Mesothelial cell of epicardium (in vitro differentiated cells): ENCODE measurements at regions not wholly inside any gene's neighbourhood (a gene's known extent, or its start where the extent isn't known, plus 50 kb on each side); places are given as distances from the start of the nearest gene placed in this dataset.

Experiments used
- DNase-seq, 2 experiments: peaks; one replicate each; pipeline ENCODE4 v3.0.0; 2021; ENCODE audit warnings: low spot score in 2 of 2; ENCODE audit not compliant: unreplicated experiment in 2 of 2
- H3K27ac Mint-ChIP-seq: 2 replicates; pipeline ENCODE4 v1.8.0; 2021; ENCODE audit warnings: mixed read lengths
- H3K27me3 Mint-ChIP-seq: 2 replicates; pipeline ENCODE4 v1.8.0; 2021; ENCODE audit warnings: low read depth, mixed read lengths
- H3K36me3 Mint-ChIP-seq: 2 replicates; pipeline ENCODE4 v1.8.0; 2021; ENCODE audit warnings: mixed read lengths
- H3K4me1 Mint-ChIP-seq: 2 replicates; pipeline ENCODE4 v1.8.0; 2021; ENCODE audit warnings: mixed read lengths
- H3K4me3 Mint-ChIP-seq: 2 replicates; pipeline ENCODE4 v1.8.0; 2021; ENCODE audit warnings: mild to moderate bottlenecking, moderate library complexity, mixed read lengths
- H3K9me3 Mint-ChIP-seq: 2 replicates; pipeline ENCODE4 v1.8.0; 2021; ENCODE audit warnings: mixed read lengths
- CTCF ChIP-seq: fragments of 200-600 bp; sonication (generic); IDR thresholded peaks from one replicate; pipeline ENCODE4 v1.5.0; 2021; ENCODE audit warnings: antibody characterized with exemption; ENCODE audit not compliant: unreplicated experiment

DNA sequence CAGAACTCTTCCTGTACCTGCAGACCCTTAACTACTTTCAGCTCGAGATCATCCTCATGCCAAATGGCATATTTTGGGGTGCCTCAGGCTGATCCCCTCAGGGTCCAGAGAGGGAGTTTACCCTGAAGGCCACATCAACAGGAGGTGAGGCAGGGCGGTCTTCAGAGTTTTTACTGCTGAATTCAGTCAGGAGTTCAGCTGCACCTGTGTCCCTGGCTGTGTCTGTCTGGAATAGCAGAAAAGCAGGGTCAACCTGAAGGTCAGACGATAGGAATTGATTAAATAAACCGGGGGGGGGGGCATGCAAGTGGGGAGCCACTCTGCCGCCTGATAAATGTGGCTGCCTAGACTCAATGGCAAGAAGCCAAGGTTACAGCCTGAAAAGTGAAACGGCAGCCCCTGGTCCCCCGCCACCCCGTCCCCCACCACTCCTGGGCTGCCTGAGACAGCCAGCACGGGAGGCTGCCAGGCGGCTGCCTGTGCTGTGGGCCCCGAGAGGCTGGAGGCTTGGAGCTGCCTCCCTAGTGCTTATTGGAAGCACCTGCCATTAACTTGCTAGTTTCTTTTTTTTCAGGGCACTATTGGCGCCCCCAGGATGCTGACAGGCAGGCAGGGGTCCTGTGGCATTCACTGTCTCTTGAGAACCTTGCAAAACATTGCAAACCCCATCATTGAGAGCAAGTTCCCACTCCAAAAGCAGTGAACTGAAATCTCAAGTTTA lies 182.7 kb upstream of the PPP1R26 start:
- H3K36me3 Mint-ChIP-seq = no peaks in the 10 kb centered on the region
- H3K27me3 Mint-ChIP-seq = peaks cover 55% of the 10 kb centered on the region
- H3K9me3 Mint-ChIP-seq = no peaks in the 10 kb centered on the region
- no peak for TF ChIP-seq CTCF
- H3K4me1 Mint-ChIP-seq = no peaks in the 10 kb centered on the region
- DNase-seq = no peak
- no peak overlapping the region for H3K4me3 Mint-ChIP-seq
- no peak overlapping the region for H3K27ac Mint-ChIP-seq

DNA sequence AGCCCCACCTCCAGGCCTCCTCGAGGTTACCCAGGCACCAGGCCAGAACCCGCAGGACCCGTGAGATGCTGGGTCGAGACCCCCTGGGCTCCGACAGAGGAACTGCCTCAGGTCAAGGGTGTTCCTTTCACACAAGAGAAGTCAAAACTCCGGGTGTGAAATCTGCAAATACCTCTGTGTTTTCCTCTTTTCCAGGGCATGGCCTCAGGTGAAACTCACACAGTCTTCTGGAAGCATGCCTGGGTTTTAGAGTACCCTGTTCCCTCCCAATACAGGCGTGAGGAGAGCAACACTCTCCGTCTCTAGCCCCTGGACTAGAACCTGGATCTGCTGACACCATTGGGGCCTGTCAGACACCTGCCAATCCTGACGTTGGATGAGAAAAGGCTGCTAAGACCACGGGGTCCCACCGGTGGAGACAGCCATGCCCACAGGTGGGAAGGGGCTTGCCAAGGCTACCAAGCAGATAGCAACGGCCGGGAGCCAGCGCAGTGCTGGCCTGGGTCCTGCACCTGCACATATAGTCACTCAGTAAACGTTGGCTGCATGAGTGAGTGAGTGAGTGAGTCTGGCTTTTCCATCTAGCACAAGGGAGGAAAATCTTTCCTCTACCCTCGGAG lies 182.0 kb upstream of the PPP1R26 start:
- Mint-ChIP-seq H3K36me3 (no peaks in the 10 kb centered on the region), H3K9me3 (no peaks in the 10 kb centered on the region), H3K4me3 (no peak overlapping the region), H3K27me3 (peaks cover 61% of the 10 kb centered on the region), H3K4me1 (no peaks in the 10 kb centered on the region), H3K27ac (no peak overlapping the region)
- no peak for DNase-seq
- no peak for TF ChIP-seq CTCF

GRCh38 chr9:135299239-135299590 lies 180.4 kb upstream of the PPP1R26 start:
- Mint-ChIP-seq H3K4me3 (no peak overlapping the region), H3K27me3 (peaks cover 77% of the 10 kb centered on the region), H3K9me3 (no peaks in the 10 kb centered on the region), H3K36me3 (no peaks in the 10 kb centered on the region), H3K4me1 (no peaks in the 10 kb centered on the region), H3K27ac (no peak overlapping the region)
- TF ChIP-seq CTCF = no peak
- DNase-seq = peak in 1 of 2 experiments; percentile 29

- no peak for TF ChIP-seq CTCF
- peak in 1 of 2 experiments; percentile 29 for DNase-seq
- Mint-ChIP-seq H3K27me3 (peaks cover 77% of the 10 kb centered on the region), H3K27ac (no peak overlapping the region), H3K4me1 (no peaks in the 10 kb centered on the region), H3K36me3 (no peaks in the 10 kb centered on the region), H3K4me3 (no peak overlapping the region), H3K9me3 (no peaks in the 10 kb centered on the region)
Measured at GRCh38 chr9:135299651-135300345, 179.8 kb upstream of the PPP1R26 start.

DNA sequence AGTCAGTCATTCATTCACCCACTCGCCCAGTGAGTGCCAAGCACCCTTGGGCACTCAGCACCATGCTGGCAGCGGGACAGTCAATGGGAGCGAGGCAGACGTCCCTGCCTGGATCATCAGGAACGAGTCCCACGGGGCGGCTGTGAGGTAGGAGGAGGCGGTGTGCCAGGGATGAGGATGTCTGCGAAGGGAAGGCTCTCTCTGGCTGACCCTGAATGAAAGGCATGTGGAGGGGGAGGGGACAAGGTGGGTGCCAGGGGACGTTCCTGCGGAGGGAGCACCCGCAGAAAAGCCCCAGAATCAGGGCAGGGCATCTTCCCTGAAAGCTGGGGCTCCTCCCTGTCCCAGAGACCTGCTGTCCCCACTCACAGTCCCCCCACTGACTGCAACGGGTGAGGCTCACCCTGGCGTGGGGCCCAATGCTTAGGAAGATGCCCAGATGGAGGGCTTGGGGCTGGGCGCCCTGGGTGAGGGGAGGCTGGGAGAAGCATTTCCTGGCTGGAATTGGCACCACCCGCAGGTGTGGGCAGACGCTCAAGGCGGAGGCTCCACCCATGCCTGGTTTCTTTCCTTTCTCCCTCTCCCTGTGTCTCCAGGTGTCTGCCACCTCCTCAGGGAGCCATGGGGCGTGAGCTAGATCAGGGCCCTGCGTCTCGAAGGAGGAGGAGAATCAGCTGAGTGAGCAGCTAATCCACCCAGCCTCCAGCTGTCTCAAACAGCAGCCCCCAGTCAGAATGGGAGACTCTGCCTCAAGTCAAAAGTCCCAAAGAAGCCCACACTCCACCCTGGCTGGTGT lies 179.0 kb upstream of the PPP1R26 start:
- Mint-ChIP-seq H3K9me3 (no peaks in the 10 kb centered on the region), H3K4me3 (no peak overlapping the region), H3K27me3 (peaks cover 77% of the 10 kb centered on the region), H3K36me3 (no peaks in the 10 kb centered on the region), H3K27ac (no peak overlapping the region), H3K4me1 (no peaks in the 10 kb centered on the region)
- no peak for TF ChIP-seq CTCF
- DNase-seq = peak in 1 of 2 experiments; percentile 35
